ENCODE measurements at regions not wholly inside any gene's neighbourhood (a gene's known extent, or its start where the extent isn't known, plus 50 kb on each side); places are given as distances from the start of the nearest gene placed in this dataset.

- POLR2A ChIA-PET = no interaction called here
- CTCF ChIA-PET (ENCODE audit: low intra/inter-chr PET ratio) = no interaction called here
- BruUV-seq (replicated peaks) = no TSS peak
Measured at GRCh38 chr9:28518439-28518838, 945.2 kb upstream of the C9orf72 start.

More at GRCh38 chr9:28518439-28518838, 945.2 kb upstream of the C9orf72 start:
- no peak for ATAC-seq
- Histone ChIP-seq H3K9me3 (replicated peaks; ENCODE audit: control insufficient read depth, insufficient read depth, low read depth, low read length) (no peaks in the 10 kb centered on the region), H3K4me2 (ENCODE audit: insufficient read depth, low read length) (no peak overlapping the region), H4K20me1 (replicated peaks; ENCODE audit: control insufficient read depth, insufficient read depth, low read length) (no peaks in the 10 kb centered on the region), H3K27ac (ENCODE audit: extremely low read depth, low read depth, low read length) (no peak overlapping the region), H3K79me2 (ENCODE audit: control insufficient read depth, insufficient read depth, low read length) (no peaks in the 10 kb centered on the region), H3K36me3 (ENCODE audit: control insufficient read depth, insufficient read depth, low read length) (no peaks in the 10 kb centered on the region), H3K9me1 (ENCODE audit: control insufficient read depth, insufficient read depth, low read length) (no peaks in the 10 kb centered on the region), H3K4me1 (replicated peaks in 1 of 2; ENCODE audit: control insufficient read depth in 2 of 2, insufficient read depth in 2 of 2, low read length in 2 of 2) (no peaks in the 10 kb centered on the region), H3K9ac (ENCODE audit: insufficient read depth in 1 of 2, low read depth in 2 of 2, low read length in 2 of 2) (no peak overlapping the region), H3K4me3 (no peak overlapping the region), H3K27me3 (ENCODE audit: control insufficient read depth in 2 of 2, insufficient read depth in 2 of 2, low read length in 2 of 2) (no peaks in the 10 kb centered on the region), H2AFZ (ENCODE audit: low read depth, low read length) (no peak overlapping the region)
- intact Hi-C loops (cut with micrococcal nuclease) = no loop called here
- no peak for FAIRE-seq
- WGBS (ENCODE audit: insufficient coverage, low coverage, missing lambda C conversion rate) = 0% methylated on average over 2 of the region's 3 CpGs
- no peak for DNase-seq (ENCODE audit: extremely low read depth in 1 of 4, low spot score in 3 of 4)
- in situ Hi-C loops (cut with MboI) = no loop called here
- TF ChIP-seq ZBTB11 (CRISPR knock-in tag; IDR thresholded peaks at IDR 0.05) (no peak), NELFE (IDR thresholded peaks at IDR 0.05; ENCODE audit: insufficient read depth, insufficient read length) (no peak), RNF2 (IDR thresholded peaks at IDR 0.05) (no peak), FOXP1 (CRISPR knock-in tag; IDR thresholded peaks at IDR 0.05) (no peak), ETS1 (conservative IDR thresholded peaks at IDR 0.05; ENCODE audit: control insufficient read depth, low read depth, low read length) (no peak), ERF (CRISPR knock-in tag; IDR thresholded peaks at IDR 0.05) (no peak), HMGN3 (IDR thresholded peaks at IDR 0.05; ENCODE audit: borderline replicate concordance, extremely low read depth, insufficient read length, low read depth, low read length) (no peak), TOE1 (IDR thresholded peaks at IDR 0.05; ENCODE audit: borderline replicate concordance) (no peak), TOE1 (CRISPR knock-in tag; IDR thresholded peaks at IDR 0.05; ENCODE audit: borderline replicate concordance, low read depth) (no peak)
- TF ChIP-seq, protein P1, sequence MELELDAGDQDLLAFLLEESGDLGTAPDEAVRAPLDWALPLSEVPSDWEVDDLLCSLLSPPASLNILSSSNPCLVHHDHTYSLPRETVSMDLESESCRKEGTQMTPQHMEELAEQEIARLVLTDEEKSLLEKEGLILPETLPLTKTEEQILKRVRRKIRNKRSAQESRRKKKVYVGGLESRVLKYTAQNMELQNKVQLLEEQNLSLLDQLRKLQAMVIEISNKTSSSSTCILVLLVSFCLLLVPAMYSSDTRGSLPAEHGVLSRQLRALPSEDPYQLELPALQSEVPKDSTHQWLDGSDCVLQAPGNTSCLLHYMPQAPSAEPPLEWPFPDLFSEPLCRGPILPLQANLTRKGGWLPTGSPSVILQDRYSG (tag; conservative IDR thresholded peaks at IDR 0.05; ENCODE audit: low read depth) = no peak

Data from K562 (cell line).